Stimulated activated naive CD4-positive, alpha-beta T cell treated with Interleukin-2 at 50 U/mL for 16 hours (primary cell): ENCODE measurements at regions not wholly inside any gene's neighbourhood (a gene's known extent, or its start where the extent isn't known, plus 50 kb on each side); places are given as distances from the start of the nearest gene placed in this dataset.
"Not testable (repeated sequence)": the region's sequence is repeated elsewhere in the genome, so short reads cannot be mapped to it uniquely, and the experiment has no call there.

Experiments used
- DNase-seq: peaks from one replicate; lab custom pipeline; 2025; lab: John Stamatoyannopoulos, UW

- DNase-seq: no peak
Observed at GRCh38 chr9:95580812-95581761, 64.3 kb upstream of the PTCH1 start.

- DNase-seq: no peak
Observed at GRCh38 chr9:95574866-95575553, 58.2 kb upstream of the PTCH1 start.

- DNase-seq: no peak
Observed at GRCh38 chr9:95574176-95574575, 57.4 kb upstream of the PTCH1 start.

GRCh38 chr9:95573463-95573862 is 56.7 kb upstream of the PTCH1 start:
- no peak for DNase-seq

- no peak for DNase-seq
Observed at GRCh38 chr9:95572381-95573151, 55.8 kb upstream of the PTCH1 start.

- DNase-seq: no peak
Observed at GRCh38 chr9:95570646-95571045, 53.9 kb upstream of the PTCH1 start.

- DNase-seq: no peak
Observed at GRCh38 chr9:95570150-95570549, 53.4 kb upstream of the PTCH1 start.

GRCh38 chr9:95568735-95569134 is 52.0 kb upstream of the PTCH1 start:
- DNase-seq: not testable (repeated sequence)
